Nephron progenitor cell (in vitro differentiated cells): ENCODE measurements at regions not wholly inside any gene's neighbourhood (a gene's known extent, or its start where the extent isn't known, plus 50 kb on each side); places are given as distances from the start of the nearest gene placed in this dataset.

Experiments used
- DNase-seq: peaks from one replicate; pipeline ENCODE4 v3.0.0; 2021
- H3K27ac Mint-ChIP-seq: 2 replicates; pipeline ENCODE4 v1.8.0; 2021; ENCODE audit warnings: mild to moderate bottlenecking, moderate library complexity, mixed read lengths
- H3K27me3 Mint-ChIP-seq: 2 replicates; pipeline ENCODE4 v1.8.0; 2021; ENCODE audit warnings: mild to moderate bottlenecking, low read depth, mixed read lengths; ENCODE audit not compliant: poor library complexity
- H3K36me3 Mint-ChIP-seq: 2 replicates; pipeline ENCODE4 v1.8.0; 2021; ENCODE audit warnings: low read depth, mixed read lengths
- H3K4me1 Mint-ChIP-seq: 2 replicates; pipeline ENCODE4 v1.8.0; 2021; ENCODE audit warnings: mixed read lengths
- H3K4me3 Mint-ChIP-seq: 2 replicates; pipeline ENCODE4 v1.8.0; 2021; ENCODE audit warnings: mild to moderate bottlenecking, moderate library complexity, mixed read lengths
- H3K9me3 Mint-ChIP-seq: 2 replicates; pipeline ENCODE4 v1.8.0; 2021; ENCODE audit warnings: mild to moderate bottlenecking, moderate library complexity, mixed read lengths
- TF ChIP-seq, protein P1 (sequence below): fragments of 200-600 bp; sonication (generic); IDR thresholded peaks from 2 replicates; pipeline ENCODE4 v1.5.0; 2021; ENCODE audit warnings: antibody characterized with exemption

DNA sequence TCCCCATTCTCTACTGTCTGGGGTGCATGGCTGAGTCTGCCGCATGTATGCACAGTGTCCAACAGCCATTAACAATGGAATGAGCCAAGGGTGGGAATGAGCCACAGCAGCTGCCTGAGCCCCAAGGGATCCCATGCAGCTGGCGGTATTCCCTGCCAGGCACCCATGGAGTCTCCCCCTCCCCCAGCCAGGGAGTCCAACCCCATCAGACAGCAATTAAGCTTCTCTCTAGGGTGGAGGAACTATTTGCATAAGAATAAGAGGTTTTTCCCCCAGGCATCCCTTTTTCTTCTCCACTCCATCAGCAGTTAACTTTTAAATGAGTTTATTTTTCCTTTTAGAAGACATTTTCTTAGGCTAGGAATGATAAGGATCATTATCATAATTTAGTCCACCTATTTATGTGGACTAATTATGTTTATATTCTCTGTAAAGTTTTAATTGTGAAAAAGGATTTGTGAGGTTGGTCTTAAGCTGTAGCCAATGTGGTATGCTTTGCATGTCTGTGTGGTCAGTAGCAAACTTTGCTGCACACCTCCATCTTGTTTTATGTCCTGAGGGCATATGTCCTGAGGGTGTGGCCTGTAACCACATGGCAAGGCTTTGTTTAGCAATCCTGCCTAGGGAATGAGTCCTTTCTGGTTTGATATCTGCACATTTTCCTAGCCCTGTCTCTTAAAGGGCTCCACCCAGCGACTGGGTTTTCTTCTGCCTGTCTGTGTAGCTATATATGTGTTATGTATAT is 158.9 kb upstream of the OLIG3 start:
- TF ChIP-seq, protein P1, sequence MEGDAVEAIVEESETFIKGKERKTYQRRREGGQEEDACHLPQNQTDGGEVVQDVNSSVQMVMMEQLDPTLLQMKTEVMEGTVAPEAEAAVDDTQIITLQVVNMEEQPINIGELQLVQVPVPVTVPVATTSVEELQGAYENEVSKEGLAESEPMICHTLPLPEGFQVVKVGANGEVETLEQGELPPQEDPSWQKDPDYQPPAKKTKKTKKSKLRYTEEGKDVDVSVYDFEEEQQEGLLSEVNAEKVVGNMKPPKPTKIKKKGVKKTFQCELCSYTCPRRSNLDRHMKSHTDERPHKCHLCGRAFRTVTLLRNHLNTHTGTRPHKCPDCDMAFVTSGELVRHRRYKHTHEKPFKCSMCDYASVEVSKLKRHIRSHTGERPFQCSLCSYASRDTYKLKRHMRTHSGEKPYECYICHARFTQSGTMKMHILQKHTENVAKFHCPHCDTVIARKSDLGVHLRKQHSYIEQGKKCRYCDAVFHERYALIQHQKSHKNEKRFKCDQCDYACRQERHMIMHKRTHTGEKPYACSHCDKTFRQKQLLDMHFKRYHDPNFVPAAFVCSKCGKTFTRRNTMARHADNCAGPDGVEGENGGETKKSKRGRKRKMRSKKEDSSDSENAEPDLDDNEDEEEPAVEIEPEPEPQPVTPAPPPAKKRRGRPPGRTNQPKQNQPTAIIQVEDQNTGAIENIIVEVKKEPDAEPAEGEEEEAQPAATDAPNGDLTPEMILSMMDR = no peak
- no peak for DNase-seq
- H3K4me3 Mint-ChIP-seq = no peak overlapping the region
- peaks cover 11% of the 10 kb centered on the region for H3K36me3 Mint-ChIP-seq
- peaks cover 41% of the 10 kb centered on the region for H3K9me3 Mint-ChIP-seq
- peaks cover 4% of the 10 kb centered on the region for H3K4me1 Mint-ChIP-seq
- H3K27me3 Mint-ChIP-seq = peaks cover 10% of the 10 kb centered on the region
- H3K27ac Mint-ChIP-seq = no peak overlapping the region

DNA sequence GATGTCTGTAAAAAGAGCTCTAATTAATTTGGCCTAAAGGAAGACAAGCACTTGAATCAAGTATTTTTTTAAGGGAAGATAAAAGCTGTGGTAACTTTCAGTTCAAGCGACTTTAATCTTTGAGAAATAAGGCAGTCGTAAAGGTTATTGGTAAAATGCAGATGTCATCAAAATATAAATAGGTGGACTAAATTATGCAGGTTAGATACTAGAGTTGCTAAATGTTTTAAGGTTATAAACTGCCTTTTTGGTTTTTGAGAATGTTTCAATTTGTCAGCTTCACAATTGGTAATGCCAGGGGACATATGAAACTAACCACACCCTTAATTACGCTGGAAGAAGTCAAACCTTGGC is 159.5 kb upstream of the OLIG3 start:
- no peak for DNase-seq
- TF ChIP-seq, protein P1 = no peak
- Mint-ChIP-seq H3K4me1 (no peaks in the 10 kb centered on the region), H3K27me3 (peaks cover 11% of the 10 kb centered on the region), H3K4me3 (no peak overlapping the region), H3K36me3 (peaks cover 11% of the 10 kb centered on the region), H3K27ac (no peak overlapping the region), H3K9me3 (peaks cover 41% of the 10 kb centered on the region)

GRCh38 chr6:137654365-137654981 is 160.3 kb upstream of the OLIG3 start:
- TF ChIP-seq, protein P1 = no peak
- H3K9me3 Mint-ChIP-seq = peaks cover 41% of the 10 kb centered on the region

GRCh38 chr6:137655291-137655690 is 161.1 kb upstream of the OLIG3 start:
- Mint-ChIP-seq H3K27ac (no peak overlapping the region), H3K4me3 (no peak overlapping the region)
- TF ChIP-seq, protein P1 = no peak

More at GRCh38 chr6:137654365-137654981, 160.3 kb upstream of the OLIG3 start:
- Mint-ChIP-seq H3K27me3 (peaks cover 10% of the 10 kb centered on the region), H3K27ac (no peak overlapping the region), H3K4me1 (no peaks in the 10 kb centered on the region), H3K4me3 (no peak overlapping the region), H3K36me3 (peaks cover 11% of the 10 kb centered on the region)
- no peak for DNase-seq

GRCh38 chr6:137656735-137657134 is 162.5 kb upstream of the OLIG3 start:
- H3K4me3 Mint-ChIP-seq = no peak overlapping the region
- H3K9me3 Mint-ChIP-seq = peaks cover 40% of the 10 kb centered on the region
- TF ChIP-seq, protein P1 = no peak
- peaks cover 11% of the 10 kb centered on the region for H3K36me3 Mint-ChIP-seq
- DNase-seq = no peak
- peaks cover 10% of the 10 kb centered on the region for H3K27me3 Mint-ChIP-seq
- H3K27ac Mint-ChIP-seq = no peak overlapping the region
- H3K4me1 Mint-ChIP-seq = no peaks in the 10 kb centered on the region

More at GRCh38 chr6:137655291-137655690, 161.1 kb upstream of the OLIG3 start:
- no peak for DNase-seq
- Mint-ChIP-seq H3K4me1 (no peaks in the 10 kb centered on the region), H3K27me3 (peaks cover 10% of the 10 kb centered on the region), H3K36me3 (peaks cover 11% of the 10 kb centered on the region), H3K9me3 (peaks cover 41% of the 10 kb centered on the region)
